Body of pancreas (tissue), 4 donors: ENCODE measurements at regions not wholly inside any gene's neighbourhood (a gene's known extent, or its start where the extent isn't known, plus 50 kb on each side); places are given as distances from the start of the nearest gene placed in this dataset.

Experiments used
- ATAC-seq: fragments of 150-250 bp; one replicate; pipeline ENCODE4 v1.9.1; 2016
- DNase-seq, 4 donors: peaks; one replicate each; pipeline ENCODE4 v3.0.0-alpha.2; 2019
- H3K27ac ChIP-seq, 4 donors: fragments of 200-600 bp; sonication (generic); 1 replicate in 3 of 4; 2 replicates in 1 of 4; pipeline versions ENCODE4 v1.5.1 to v1.6.1; 2016 to 2019; ENCODE audit warnings: mild to moderate bottlenecking in 1 of 4, mixed read lengths in 1 of 4, moderate library complexity in 1 of 4
- H3K27me3 ChIP-seq, 2 donors: fragments of 200-600 bp; sonication (generic); one replicate each; pipeline ENCODE4 v1.6.0; 2016; ENCODE audit warnings: mild to moderate bottlenecking in 1 of 2
- H3K36me3 ChIP-seq, 2 donors: fragments of 200-600 bp; sonication (generic); replicated peaks in 1 of 2; 2 replicates each; pipeline ENCODE4 v1.5.1; 2016; ENCODE audit warnings: low read depth in 2 of 2; ENCODE audit not compliant: insufficient read depth in 1 of 2
- H3K4me1 ChIP-seq: fragments of 200-600 bp; sonication (generic); one replicate; pipeline ENCODE4 v1.6.0; 2016
- H3K4me3 ChIP-seq, 2 donors: fragments of 200-600 bp; sonication (generic); 1 replicate in 1 of 2; 2 replicates in 1 of 2; pipeline ENCODE4 v1.5.1; 2016 to 2019
- H3K9me3 ChIP-seq, 3 donors: fragments of 200-600 bp; sonication (generic); 1 replicate in 2 of 3; 2 replicates in 1 of 3; pipeline ENCODE4 v1.5.1; 2016
- CTCF ChIP-seq, 7 experiments: fragments of 450-650 bp in 4 of 7; fragments of 200-600 bp in 3 of 7; sonication (generic) in 3 of 7; IDR thresholded peaks; one replicate each; pipeline ENCODE4 v1.5.1; 2016 to 2019; ENCODE audit warnings: antibody characterized with exemption in 7 of 7
- POLR2A ChIP-seq, 3 donors: fragments of 450-650 bp; IDR thresholded peaks; one replicate each; pipeline ENCODE4 v1.6.1; 2016; ENCODE audit warnings: antibody characterized with exemption in 3 of 3, mild to moderate bottlenecking in 2 of 3
- WGBS, 2 donors: methylation state at CpG; one replicate each; pipeline ENCODE4 v1.1.5; 2017; 5-methylcytosine and 5-hydroxymethylcytosine counted together
- intact Hi-C: fragments of 100-400 bp; cut with DNase I; formaldehyde crosslinking; loops from one replicate; pipeline ENCODE4 v1.15.1; 2023

- Histone ChIP-seq H3K9me3 (no peaks in the 10 kb centered on the region), H3K36me3 (no peaks in the 10 kb centered on the region), H3K27me3 (no peaks in the 10 kb centered on the region), H3K4me3 (no peak overlapping the region), H3K4me1 (peaks cover 7% of the 10 kb centered on the region), H3K27ac (no peak overlapping the region)
- ATAC-seq (no peak), DNase-seq (no peak)
- TF ChIP-seq CTCF (IDR thresholded peaks at IDR 0.05) = no peak
- no peak for TF ChIP-seq POLR2A (IDR thresholded peaks at IDR 0.05)
- 91 to 93% methylated on average over 3 of the region's 3 CpGs for WGBS, 2 donors
- intact Hi-C loops = no loop called here
Observed at GRCh38 chr12:24751181-24751580, 197.7 kb downstream of the BCAT1 start.

GRCh38 chr12:24750263-24750662 lies 198.6 kb downstream of the BCAT1 start:
- Histone ChIP-seq H3K27ac (no peak overlapping the region), H3K36me3 (no peaks in the 10 kb centered on the region), H3K4me1 (peaks cover 7% of the 10 kb centered on the region), H3K4me3 (no peak overlapping the region), H3K9me3 (no peaks in the 10 kb centered on the region), H3K27me3 (no peaks in the 10 kb centered on the region)
- no peak for ATAC-seq
- intact Hi-C loops = no loop called here
- DNase-seq = no peak
- 52 to 57% methylated on average over 3 of the region's 3 CpGs for WGBS, 2 donors
- TF ChIP-seq CTCF (IDR thresholded peaks at IDR 0.05) = no peak
- TF ChIP-seq POLR2A (IDR thresholded peaks at IDR 0.05) = no peak

- no peaks in the 10 kb centered on the region for H3K36me3 ChIP-seq
- intact Hi-C loops = no loop called here
- no peaks in the 10 kb centered on the region for H3K9me3 ChIP-seq
- TF ChIP-seq POLR2A (IDR thresholded peaks at IDR 0.05) (no peak), CTCF (IDR thresholded peaks at IDR 0.05) (no peak)
- no peak overlapping the region for H3K4me3 ChIP-seq
- H3K27ac ChIP-seq = no peak overlapping the region
- no peak for ATAC-seq
- WGBS, 2 donors = 90 to 92% methylated on average over 3 of the region's 3 CpGs
- no peaks in the 10 kb centered on the region for H3K27me3 ChIP-seq
- no peak for DNase-seq
- peaks cover 3% of the 10 kb centered on the region for H3K4me1 ChIP-seq
Observed at GRCh38 chr12:24749171-24749570, 199.7 kb downstream of the BCAT1 start.

GRCh38 chr12:24748326-24748725 lies 200.6 kb downstream of the BCAT1 start:
- WGBS, 2 donors = 75 to 82% methylated on average over 11 of the region's 11 CpGs
- intact Hi-C loops = no loop called here
- TF ChIP-seq POLR2A (IDR thresholded peaks at IDR 0.05) (no peak), CTCF (IDR thresholded peaks at IDR 0.05) (no peak)
- peaks cover 3% of the 10 kb centered on the region for H3K4me1 ChIP-seq
- no peaks in the 10 kb centered on the region for H3K9me3 ChIP-seq
- no peaks in the 10 kb centered on the region for H3K36me3 ChIP-seq
- no peak overlapping the region for H3K4me3 ChIP-seq
- no peaks in the 10 kb centered on the region for H3K27me3 ChIP-seq
- ATAC-seq (no peak), DNase-seq (no peak)
- no peak overlapping the region for H3K27ac ChIP-seq

GRCh38 chr12:24746864-24747263 lies 202.0 kb downstream of the BCAT1 start:
- H3K27ac ChIP-seq = no peak overlapping the region
- peaks cover 4% of the 10 kb centered on the region for H3K4me1 ChIP-seq
- no peak overlapping the region for H3K4me3 ChIP-seq
- DNase-seq = no peak
- H3K27me3 ChIP-seq = no peaks in the 10 kb centered on the region
- no peak for ATAC-seq
- TF ChIP-seq CTCF (IDR thresholded peaks at IDR 0.05) = no peak
- TF ChIP-seq POLR2A (IDR thresholded peaks at IDR 0.05) = no peak
- intact Hi-C loops = no loop called here
- 50 to 54% methylated on average over 2 of the region's 2 CpGs for WGBS, 2 donors
- no peaks in the 10 kb centered on the region for H3K9me3 ChIP-seq
- no peaks in the 10 kb centered on the region for H3K36me3 ChIP-seq
